ENCODE measurements at regions not wholly inside any gene's neighbourhood (a gene's known extent, or its start where the extent isn't known, plus 50 kb on each side); places are given as distances from the start of the nearest gene placed in this dataset.

GRCh38 chr1:232548691-232549090 lies 81.2 kb downstream of the SIPA1L2 start:
- TF ChIP-seq EZH2 (IDR thresholded peaks at IDR 0.05; ENCODE audit: low read length) (no peak), CTCF (optimal IDR thresholded peaks at IDR 0.05 in 1 of 3, IDR thresholded peaks at IDR 0.05 in 1 of 3, conservative IDR thresholded peaks at IDR 0.05 in 1 of 3; ENCODE audit: extremely low read depth in 1 of 3, insufficient read depth in 2 of 3, low read length in 3 of 3) (no peak)

Data from keratinocyte (primary cell).